ENCODE measurements at regions not wholly inside any gene's neighbourhood (a gene's known extent, or its start where the extent isn't known, plus 50 kb on each side); places are given as distances from the start of the nearest gene placed in this dataset.

- POLR2A ChIA-PET, result no interaction called here
- CTCF ChIA-PET, result no interaction called here
- TF ChIP-seq, protein P1, sequence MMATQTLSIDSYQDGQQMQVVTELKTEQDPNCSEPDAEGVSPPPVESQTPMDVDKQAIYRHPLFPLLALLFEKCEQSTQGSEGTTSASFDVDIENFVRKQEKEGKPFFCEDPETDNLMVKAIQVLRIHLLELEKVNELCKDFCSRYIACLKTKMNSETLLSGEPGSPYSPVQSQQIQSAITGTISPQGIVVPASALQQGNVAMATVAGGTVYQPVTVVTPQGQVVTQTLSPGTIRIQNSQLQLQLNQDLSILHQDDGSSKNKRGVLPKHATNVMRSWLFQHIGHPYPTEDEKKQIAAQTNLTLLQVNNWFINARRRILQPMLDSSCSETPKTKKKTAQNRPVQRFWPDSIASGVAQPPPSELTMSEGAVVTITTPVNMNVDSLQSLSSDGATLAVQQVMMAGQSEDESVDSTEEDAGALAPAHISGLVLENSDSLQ (IDR thresholded peaks at IDR 0.05), result no peak
- TF ChIP-seq L3MBTL2 (conservative IDR thresholded peaks at IDR 0.05) (no peak), HDGF (IDR thresholded peaks at IDR 0.05; ENCODE audit: borderline replicate concordance) (no peak), CTBP1 (IDR thresholded peaks at IDR 0.05; ENCODE audit: borderline replicate concordance) (no peak), SUZ12 (IDR thresholded peaks at IDR 0.05) (no peak), BHLHE40 (IDR thresholded peaks at IDR 0.05; ENCODE audit: borderline replicate concordance) (no peak), FOXK2 (IDR thresholded peaks at IDR 0.05) (no peak), FOXM1 (IDR thresholded peaks at IDR 0.05; ENCODE audit: borderline replicate concordance) (no peak), ARNT (IDR thresholded peaks at IDR 0.05) (no peak), TARDBP (IDR thresholded peaks at IDR 0.05) (no peak), ZNF384 (IDR thresholded peaks at IDR 0.05) (no peak), LEF1 (IDR thresholded peaks at IDR 0.05; ENCODE audit: borderline replicate concordance) (no peak), NFRKB (IDR thresholded peaks at IDR 0.05) (no peak), ELF4 (IDR thresholded peaks at IDR 0.05) (no peak), FOXA1 (IDR thresholded peaks at IDR 0.05) (no peak), SP1 (IDR thresholded peaks at IDR 0.05) (no peak)
- DNase-seq (ENCODE audit: extremely low spot score), result no peak
Observed at GRCh38 chr11:134757633-134758032, 345.6 kb upstream of the B3GAT1 start.

DNA sequence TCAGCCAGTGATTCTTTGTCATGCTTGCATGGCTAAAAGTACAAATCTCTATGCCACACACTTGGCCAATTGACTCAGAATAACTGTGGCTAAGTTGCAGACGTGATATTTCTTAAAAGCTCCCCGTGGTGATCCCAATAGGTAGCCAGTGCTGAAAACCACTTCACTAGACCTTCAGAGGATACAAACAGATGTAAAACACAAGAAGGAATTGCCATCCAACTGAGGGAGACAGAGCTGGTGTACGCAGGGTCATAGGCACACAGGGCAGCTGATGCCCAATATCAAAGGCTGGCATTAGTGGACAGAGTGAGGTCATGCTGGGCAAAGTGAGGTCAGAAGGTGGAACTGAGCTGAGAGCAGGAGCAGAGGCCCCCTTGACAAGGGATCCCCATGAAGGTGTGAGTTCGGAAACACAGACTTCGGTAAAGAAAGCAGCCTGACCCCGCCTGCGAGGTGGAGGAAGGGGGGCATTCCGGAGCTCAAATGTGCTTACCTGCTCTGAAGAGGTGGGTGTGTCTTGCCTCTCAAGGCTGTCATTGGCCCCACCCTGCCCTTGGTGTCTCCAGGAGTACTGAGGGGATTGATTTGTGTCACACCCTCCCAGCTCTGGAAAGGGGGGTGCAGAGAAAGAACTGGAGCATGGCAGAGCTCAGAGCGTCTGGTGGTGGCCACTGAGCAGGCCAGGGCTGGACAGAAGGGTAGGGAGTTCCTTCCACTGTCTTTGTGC, 344.9 kb upstream of the B3GAT1 start:
- ChIA-PET POLR2A (no interaction called here), CTCF (interaction anchor here (1.4 kb wide), 1 partner anchor 112 kb away, joined by 3 read pairs; no protein-coding TSS in a partner anchor)
- TF ChIP-seq, protein P1 (IDR thresholded peaks at IDR 0.05), result no peak
- no peak for TF ChIP-seq ARNT (IDR thresholded peaks at IDR 0.05)
- TF ChIP-seq SP1 (IDR thresholded peaks at IDR 0.05), result no peak
- TF ChIP-seq NFRKB (IDR thresholded peaks at IDR 0.05), result no peak
- no peak for TF ChIP-seq CTBP1 (IDR thresholded peaks at IDR 0.05; ENCODE audit: borderline replicate concordance)
- no peak for TF ChIP-seq L3MBTL2 (conservative IDR thresholded peaks at IDR 0.05)
- TF ChIP-seq SUZ12 (IDR thresholded peaks at IDR 0.05), result no peak
- TF ChIP-seq HDGF (IDR thresholded peaks at IDR 0.05; ENCODE audit: borderline replicate concordance), result no peak
- no peak for TF ChIP-seq FOXA1 (IDR thresholded peaks at IDR 0.05)
- no peak for TF ChIP-seq FOXM1 (IDR thresholded peaks at IDR 0.05; ENCODE audit: borderline replicate concordance)
- TF ChIP-seq LEF1 (IDR thresholded peaks at IDR 0.05; ENCODE audit: borderline replicate concordance), result no peak

DNA sequence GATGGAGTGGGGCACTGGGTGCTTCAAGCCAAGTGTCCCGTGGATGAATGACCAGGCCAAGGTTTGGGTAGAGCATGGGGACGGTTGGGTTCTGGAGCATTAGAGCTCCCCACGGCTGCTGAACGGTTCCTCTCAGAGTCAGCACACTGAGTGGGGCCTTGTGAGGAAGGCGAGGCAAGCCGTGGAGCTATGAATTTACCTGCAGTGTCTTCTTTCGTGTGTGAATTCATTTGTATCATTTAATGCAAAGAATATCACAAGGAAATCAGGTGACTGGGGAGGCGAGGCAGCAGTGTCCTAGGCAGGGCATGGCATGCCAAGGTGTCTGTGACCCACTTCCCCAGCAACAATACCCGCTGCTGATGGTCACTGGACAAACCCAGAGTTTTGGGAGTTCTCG, 343.5 kb upstream of the B3GAT1 start:
- POLR2A ChIA-PET, result no interaction called here
- CTCF ChIA-PET, result interaction anchor here (1.4 kb wide), 1 partner anchor 113 kb away, joined by 3 read pairs; no protein-coding TSS in a partner anchor
- TF ChIP-seq NFRKB (IDR thresholded peaks at IDR 0.05), result no peak
- no peak for TF ChIP-seq ZNF384 (IDR thresholded peaks at IDR 0.05)
- no peak for TF ChIP-seq FOXM1 (IDR thresholded peaks at IDR 0.05; ENCODE audit: borderline replicate concordance)
- TF ChIP-seq SUZ12 (IDR thresholded peaks at IDR 0.05), result no peak
- TF ChIP-seq ARNT (IDR thresholded peaks at IDR 0.05), result no peak
- no peak for TF ChIP-seq SP1 (IDR thresholded peaks at IDR 0.05)
- TF ChIP-seq FOXK2 (IDR thresholded peaks at IDR 0.05), result no peak
- no peak for TF ChIP-seq ELF4 (IDR thresholded peaks at IDR 0.05)
- no peak for DNase-seq (ENCODE audit: extremely low spot score)

More for the DNA sequence above, 344.9 kb upstream of the B3GAT1 start:
- no peak for DNase-seq (ENCODE audit: extremely low spot score)

DNA sequence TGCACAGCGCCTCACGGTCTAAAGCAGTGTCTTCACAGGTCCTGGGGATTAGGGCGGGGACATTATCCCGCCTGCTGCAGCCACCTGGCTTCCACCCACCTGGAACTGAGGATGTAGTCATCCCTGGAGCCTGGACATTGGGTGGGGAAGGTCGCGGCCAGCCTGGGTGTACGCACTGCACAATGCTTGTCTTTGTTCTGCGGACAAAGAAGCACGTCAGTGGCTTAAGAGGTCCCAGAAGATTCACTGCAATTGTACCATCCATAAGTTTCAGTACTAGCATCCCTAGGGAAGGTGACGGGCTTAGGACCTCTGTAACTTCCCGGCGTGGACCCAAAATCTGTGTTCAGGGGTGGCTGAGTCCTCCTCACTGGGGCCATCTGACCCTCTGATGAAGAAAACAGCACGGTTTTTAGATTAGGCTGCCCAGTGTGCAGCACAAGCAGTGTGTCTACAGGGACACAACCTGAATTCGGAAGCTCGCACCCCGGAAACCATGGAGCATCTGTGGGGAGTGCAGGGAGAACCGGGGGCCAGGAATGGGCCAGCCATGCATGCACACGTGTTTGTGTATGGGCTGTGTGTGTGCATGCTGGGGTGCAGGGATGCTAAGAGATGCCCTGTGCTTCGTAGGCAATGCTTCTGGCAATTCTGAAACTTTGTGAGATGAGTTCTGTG, 342.6 kb upstream of the B3GAT1 start:
- TF ChIP-seq ARNT (IDR thresholded peaks at IDR 0.05) (no peak), FOXK2 (IDR thresholded peaks at IDR 0.05) (no peak), FOXM1 (IDR thresholded peaks at IDR 0.05; ENCODE audit: borderline replicate concordance) (no peak), ELF4 (IDR thresholded peaks at IDR 0.05) (no peak), SUZ12 (IDR thresholded peaks at IDR 0.05) (no peak), LEF1 (IDR thresholded peaks at IDR 0.05; ENCODE audit: borderline replicate concordance) (no peak), ZNF384 (IDR thresholded peaks at IDR 0.05) (no peak), CTBP1 (IDR thresholded peaks at IDR 0.05; ENCODE audit: borderline replicate concordance) (no peak), FOXA1 (IDR thresholded peaks at IDR 0.05) (no peak), NFRKB (IDR thresholded peaks at IDR 0.05) (no peak), BHLHE40 (IDR thresholded peaks at IDR 0.05; ENCODE audit: borderline replicate concordance) (no peak), HDGF (IDR thresholded peaks at IDR 0.05; ENCODE audit: borderline replicate concordance) (no peak), L3MBTL2 (conservative IDR thresholded peaks at IDR 0.05) (no peak), SP1 (IDR thresholded peaks at IDR 0.05) (no peak), TARDBP (IDR thresholded peaks at IDR 0.05) (no peak)
- TF ChIP-seq, protein P1 (IDR thresholded peaks at IDR 0.05), result no peak
- ChIA-PET POLR2A (no interaction called here), CTCF (no interaction called here)
- no peak for DNase-seq (ENCODE audit: extremely low spot score)

GRCh38 chr11:134753771-134754520, 341.9 kb upstream of the B3GAT1 start:
- no peak for DNase-seq (ENCODE audit: extremely low spot score)
- POLR2A ChIA-PET, result no interaction called here
- CTCF ChIA-PET, result no interaction called here
- TF ChIP-seq, protein P1 (IDR thresholded peaks at IDR 0.05), result no peak
- TF ChIP-seq CTBP1 (IDR thresholded peaks at IDR 0.05; ENCODE audit: borderline replicate concordance), result no peak
- TF ChIP-seq NFRKB (IDR thresholded peaks at IDR 0.05), result no peak
- TF ChIP-seq FOXK2 (IDR thresholded peaks at IDR 0.05), result no peak
- no peak for TF ChIP-seq FOXM1 (IDR thresholded peaks at IDR 0.05; ENCODE audit: borderline replicate concordance)
- no peak for TF ChIP-seq SUZ12 (IDR thresholded peaks at IDR 0.05)
- TF ChIP-seq FOXA1 (IDR thresholded peaks at IDR 0.05), result no peak
- no peak for TF ChIP-seq BHLHE40 (IDR thresholded peaks at IDR 0.05; ENCODE audit: borderline replicate concordance)
- no peak for TF ChIP-seq ARNT (IDR thresholded peaks at IDR 0.05)
- TF ChIP-seq ZNF384 (IDR thresholded peaks at IDR 0.05), result no peak
- no peak for TF ChIP-seq TARDBP (IDR thresholded peaks at IDR 0.05)
